NB4 (cell line): ENCODE measurements at regions not wholly inside any gene's neighbourhood (a gene's known extent, or its start where the extent isn't known, plus 50 kb on each side); places are given as distances from the start of the nearest gene placed in this dataset.
"Not testable (repeated sequence)": the region's sequence is repeated elsewhere in the genome, so short reads cannot be mapped to it uniquely, and the experiment has no call there.

Source experiments
- DNase-seq: peaks from one replicate; pipeline ENCODE4 v3.0.0; 2010; ENCODE audit warnings: low read depth
- H3K4me3 ChIP-seq: one replicate; pipeline ENCODE4 v1.5.1; 2011; ENCODE audit warnings: mild to moderate bottlenecking, low read depth, low read length, moderate library complexity
- MYC ChIP-seq: IDR thresholded peaks from 2 replicates; pipeline ENCODE4 v1.6.1; 2011; ENCODE audit warnings: low read depth, low read length
- POLR2A ChIP-seq: IDR thresholded peaks from 2 replicates; pipeline ENCODE4 v1.6.1; 2011; ENCODE audit warnings: mild to moderate bottlenecking; ENCODE audit not compliant: insufficient read length; ENCODE audit errors: extremely low read depth
- TF ChIP-seq, protein P1 (sequence below): IDR thresholded peaks from 2 replicates; pipeline ENCODE4 v1.6.1; 2011; ENCODE audit warnings: low read depth, low read length
- TF ChIP-seq, protein P2 (sequence below): IDR thresholded peaks from one replicate; pipeline ENCODE4 v1.5.1; 2012; ENCODE audit warnings: low read depth, low read length

- no peak for TF ChIP-seq MYC
- no peak for TF ChIP-seq POLR2A
- TF ChIP-seq, protein P1, sequence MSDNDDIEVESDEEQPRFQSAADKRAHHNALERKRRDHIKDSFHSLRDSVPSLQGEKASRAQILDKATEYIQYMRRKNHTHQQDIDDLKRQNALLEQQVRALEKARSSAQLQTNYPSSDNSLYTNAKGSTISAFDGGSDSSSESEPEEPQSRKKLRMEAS = no peak
- TF ChIP-seq, protein P2, sequence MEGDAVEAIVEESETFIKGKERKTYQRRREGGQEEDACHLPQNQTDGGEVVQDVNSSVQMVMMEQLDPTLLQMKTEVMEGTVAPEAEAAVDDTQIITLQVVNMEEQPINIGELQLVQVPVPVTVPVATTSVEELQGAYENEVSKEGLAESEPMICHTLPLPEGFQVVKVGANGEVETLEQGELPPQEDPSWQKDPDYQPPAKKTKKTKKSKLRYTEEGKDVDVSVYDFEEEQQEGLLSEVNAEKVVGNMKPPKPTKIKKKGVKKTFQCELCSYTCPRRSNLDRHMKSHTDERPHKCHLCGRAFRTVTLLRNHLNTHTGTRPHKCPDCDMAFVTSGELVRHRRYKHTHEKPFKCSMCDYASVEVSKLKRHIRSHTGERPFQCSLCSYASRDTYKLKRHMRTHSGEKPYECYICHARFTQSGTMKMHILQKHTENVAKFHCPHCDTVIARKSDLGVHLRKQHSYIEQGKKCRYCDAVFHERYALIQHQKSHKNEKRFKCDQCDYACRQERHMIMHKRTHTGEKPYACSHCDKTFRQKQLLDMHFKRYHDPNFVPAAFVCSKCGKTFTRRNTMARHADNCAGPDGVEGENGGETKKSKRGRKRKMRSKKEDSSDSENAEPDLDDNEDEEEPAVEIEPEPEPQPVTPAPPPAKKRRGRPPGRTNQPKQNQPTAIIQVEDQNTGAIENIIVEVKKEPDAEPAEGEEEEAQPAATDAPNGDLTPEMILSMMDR = no peak
- DNase-seq = no peak
- H3K4me3 ChIP-seq = no peak overlapping the region
These were observed 92.9 kb upstream of the NEGR1 start for GRCh38 chr1:72375226-72375625.

DNA sequence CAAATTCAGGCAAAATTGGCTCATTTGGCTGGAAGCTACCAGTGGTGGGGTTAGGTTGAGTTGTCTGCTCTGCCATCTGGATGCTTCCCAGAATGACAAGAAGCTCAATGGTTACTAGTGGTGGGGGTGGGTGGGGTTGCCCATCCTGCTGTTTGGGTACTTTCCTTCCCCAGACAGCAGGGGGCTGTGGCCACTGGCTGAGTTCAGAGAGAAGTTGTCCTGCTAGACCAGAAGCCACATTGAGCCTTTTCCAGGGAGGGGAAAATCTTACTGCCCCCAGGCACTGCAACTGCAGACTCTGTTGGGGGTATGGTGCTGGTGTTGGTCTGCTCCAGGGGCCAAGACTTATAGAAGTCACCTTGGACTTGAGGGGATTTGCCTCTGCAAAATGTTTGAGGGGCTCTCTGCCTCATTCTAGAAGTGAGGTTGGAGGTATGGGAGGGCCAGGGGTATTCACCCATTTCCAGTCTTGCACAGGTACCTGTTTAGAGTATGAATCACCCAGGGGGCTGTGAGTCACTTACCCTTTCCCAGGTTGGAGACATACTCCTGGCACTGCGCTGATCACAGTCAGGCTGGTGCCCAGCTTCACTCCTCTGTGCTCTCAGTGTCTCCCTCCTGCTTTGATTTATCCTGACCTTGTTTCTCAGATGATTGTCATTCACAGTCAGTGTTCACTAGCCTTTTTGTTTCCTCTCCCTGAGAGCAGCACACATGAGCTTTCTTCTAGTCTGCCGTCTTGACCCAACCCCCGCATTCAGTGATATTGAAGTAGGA lies 89.1 kb upstream of the NEGR1 start:
- H3K4me3 ChIP-seq = no peak overlapping the region
- TF ChIP-seq, protein P1 = no peak
- TF ChIP-seq MYC (no peak), POLR2A (no peak)
- TF ChIP-seq, protein P2 = no peak
- no peak for DNase-seq

DNA sequence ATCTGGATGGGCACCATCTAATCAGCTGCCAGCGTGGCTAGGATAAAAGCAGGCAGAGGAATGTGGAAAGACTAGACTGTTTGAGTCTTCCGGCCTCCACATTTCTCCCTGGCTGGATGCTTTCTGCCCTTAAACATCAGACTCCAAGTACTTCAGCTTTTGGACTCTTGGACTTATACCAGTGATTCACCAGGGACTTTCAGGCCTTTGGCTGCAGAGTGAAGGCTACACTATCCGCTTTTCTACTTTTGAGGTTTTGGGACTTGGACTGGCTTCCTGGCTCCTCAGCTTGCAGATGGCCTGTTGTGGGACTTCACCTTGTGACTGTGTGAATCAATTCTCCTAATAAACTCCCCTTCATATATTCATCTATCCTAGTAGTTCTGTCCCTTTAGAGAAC lies 88.5 kb upstream of the NEGR1 start:
- not testable (repeated sequence) for H3K4me3 ChIP-seq, DNase-seq

- TF ChIP-seq, protein P2 = no peak
- no peak for TF ChIP-seq POLR2A
- no peak for TF ChIP-seq MYC
- TF ChIP-seq, protein P1 = no peak
- no peak for DNase-seq
- H3K4me3 ChIP-seq = no peak overlapping the region
These were observed 86.9 kb upstream of the NEGR1 start for GRCh38 chr1:72369069-72369757.

GRCh38 chr1:72366466-72366865 lies 84.1 kb upstream of the NEGR1 start:
- TF ChIP-seq POLR2A = no peak
- TF ChIP-seq, protein P1 = no peak
- TF ChIP-seq MYC = 0 out of 2 replicates have a peak, but pooled peaks have one; percentile 25
- TF ChIP-seq, protein P2 = no peak
- DNase-seq = peak; percentile 90
- no peak overlapping the region for H3K4me3 ChIP-seq

DNA sequence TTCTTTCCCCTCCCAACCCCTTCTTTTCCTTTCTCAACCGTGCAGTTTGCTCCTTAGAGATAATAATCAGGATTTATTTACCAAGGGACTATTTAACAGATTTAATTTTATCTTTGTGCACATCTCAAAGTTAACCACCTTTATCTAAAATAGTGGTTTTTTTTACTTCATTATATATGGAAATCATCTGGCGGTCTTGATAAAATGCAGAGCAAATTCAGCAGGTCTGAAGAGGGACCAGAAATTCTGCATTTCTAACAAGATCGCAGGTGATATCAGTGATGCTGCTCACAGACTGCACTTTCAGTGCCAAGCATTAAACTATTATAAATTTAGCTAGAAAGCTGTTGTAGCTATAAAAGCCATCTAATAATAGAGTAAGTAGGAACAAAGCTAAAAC lies 83.4 kb upstream of the NEGR1 start:
- TF ChIP-seq MYC (no peak), POLR2A (no peak)
- TF ChIP-seq, protein P1 = no peak
- TF ChIP-seq, protein P2 = no peak
- no peak for DNase-seq
- H3K4me3 ChIP-seq = no peak overlapping the region
